H1 (cell line): ENCODE measurements at regions not wholly inside any gene's neighbourhood (a gene's known extent, or its start where the extent isn't known, plus 50 kb on each side); places are given as distances from the start of the nearest gene placed in this dataset.

Source experiments
- CTCF ChIA-PET: fragments of 300-600 bp; sonication (Branson Sonifier 250); formaldehyde crosslinking; loops from one replicate; lab custom pipeline; 2021; ENCODE audit not compliant: partially characterized antibody; lab: Charles Lee
- POLR2A ChIA-PET: fragments of 300-600 bp; sonication (Branson Sonifier 250); formaldehyde crosslinking; loops from one replicate; lab custom pipeline; 2021; ENCODE audit warnings: inconsistent platforms; ENCODE audit not compliant: partially characterized antibody; lab: Charles Lee
- DNase-seq, 2 experiments: peaks; one replicate each; pipeline versions ENCODE4 v3.0.0 to v3.0.0-alpha.2; 2010 to 2022; ENCODE audit warnings: low spot score in 2 of 2, low read depth in 1 of 2, mixed read lengths in 1 of 2
- FAIRE-seq: peaks from 2 replicates; lab custom pipeline; 2011; peaks lifted over from hg19 to GRCh38; lab: Jason Lieb, UNC
- H2AFZ ChIP-seq: 2 replicates; pipeline ENCODE4 v1.8.1; 2012; ENCODE audit warnings: low read length, inconsistent platforms
- H2AK5ac ChIP-seq: 2 replicates; pipeline ENCODE4 v1.6.1; 2013; ENCODE audit warnings: low read depth, low read length
- H2BK120ac ChIP-seq: replicated peaks from 2 replicates; pipeline ENCODE3; 2013; ENCODE audit warnings: low read depth, low read length, inconsistent platforms
- H2BK12ac ChIP-seq: 2 replicates; pipeline ENCODE4 v1.6.1; 2013; ENCODE audit warnings: low read depth, low read length
- H2BK15ac ChIP-seq: 2 replicates; pipeline ENCODE4 v1.6.1; 2013; ENCODE audit warnings: low read length
- H2BK20ac ChIP-seq: 2 replicates; pipeline ENCODE4 v1.6.1; 2013; ENCODE audit warnings: low read length
- H2BK5ac ChIP-seq: 2 replicates; pipeline ENCODE4 v1.6.1; 2013; ENCODE audit warnings: low read depth, low read length
- H3K14ac ChIP-seq: 2 replicates; pipeline ENCODE4 v1.6.1; 2013; ENCODE audit warnings: inconsistent platforms; ENCODE audit not compliant: insufficient read length
- H3K18ac ChIP-seq: 2 replicates; pipeline ENCODE4 v1.6.1; 2013; ENCODE audit warnings: low read length; ENCODE audit errors: extremely low read depth
- H3K23ac ChIP-seq: 2 replicates; pipeline ENCODE4 v1.6.1; 2013; ENCODE audit warnings: inconsistent platforms; ENCODE audit not compliant: insufficient read length
- H3K23me2 ChIP-seq: 2 replicates; pipeline ENCODE4 v1.6.1; 2013; ENCODE audit warnings: low read depth, low read length
- H3K27ac ChIP-seq: 2 replicates; pipeline ENCODE4 v1.6.1; 2011; ENCODE audit warnings: low read depth, low read length, inconsistent platforms
- H3K27me3 ChIP-seq, 4 experiments: replicated peaks in 1 of 4; 1 replicate in 1 of 4; 2 replicates in 3 of 4; pipeline versions ENCODE4 v1.6.1 to v1.8.1; 2011 to 2013; ENCODE audit warnings: low read length in 3 of 4, mild to moderate bottlenecking in 3 of 4, inconsistent platforms in 2 of 4, mixed read lengths in 2 of 4, moderate library complexity in 1 of 4; ENCODE audit not compliant: control insufficient read depth in 3 of 4, insufficient read depth in 3 of 4; ENCODE audit errors: extremely low read depth in 1 of 4
- H3K36me3 ChIP-seq, 4 experiments: 2 replicates each; pipeline versions ENCODE4 v1.6.1 to v1.8.1; 2011 to 2013; ENCODE audit warnings: mild to moderate bottlenecking in 4 of 4, low read length in 3 of 4, moderate library complexity in 2 of 4, control low read depth in 1 of 4, inconsistent platforms in 1 of 4; ENCODE audit not compliant: insufficient read depth in 4 of 4, control insufficient read depth in 2 of 4
- H3K4ac ChIP-seq: replicated peaks from 2 replicates; pipeline ENCODE3; 2013; ENCODE audit warnings: low read length, low read depth, mixed read lengths, inconsistent platforms; ENCODE audit not compliant: insufficient read length
- H3K4me1 ChIP-seq, 4 experiments: replicated peaks in 1 of 4; 1 replicate in 1 of 4; 2 replicates in 3 of 4; pipeline versions ENCODE4 v1.6.1 to v1.8.1; 2011 to 2013; ENCODE audit warnings: low read length in 3 of 4, inconsistent platforms in 2 of 4, mixed read lengths in 1 of 4; ENCODE audit not compliant: insufficient read depth in 4 of 4, control insufficient read depth in 3 of 4
- H3K4me2 ChIP-seq, 2 experiments: 2 replicates each; pipeline versions ENCODE4 v1.6.1 to v1.8.1; 2011 to 2013; ENCODE audit warnings: low read depth in 2 of 2, low read length in 2 of 2, control low read depth in 1 of 2, inconsistent platforms in 1 of 2, mild to moderate bottlenecking in 1 of 2; ENCODE audit not compliant: insufficient read depth in 1 of 2
- H3K4me3 ChIP-seq, 4 experiments: fragments of 200-600, 300-600 bp in 1 of 4; sonication (generic), shearing (Covaris generic), sonication (Bioruptor Twin) in 1 of 4; 2 replicates each; pipeline versions ENCODE4 v1.5.1 to v1.8.1; 2011 to 2016; ENCODE audit warnings: low read length in 4 of 4, low read depth in 3 of 4, control low read depth in 2 of 4, inconsistent platforms in 2 of 4, mild to moderate bottlenecking in 2 of 4, mixed read lengths in 1 of 4, moderate library complexity in 1 of 4; ENCODE audit not compliant: insufficient read depth in 2 of 4; ENCODE audit errors: extremely low read depth in 1 of 4
- H3K56ac ChIP-seq: replicated peaks from 2 replicates; pipeline ENCODE3; 2013; ENCODE audit warnings: low read depth, mild to moderate bottlenecking, mixed read lengths, low read length, inconsistent platforms; ENCODE audit not compliant: insufficient read length
- H3K79me1 ChIP-seq: 2 replicates; pipeline ENCODE4 v1.6.1; 2013; ENCODE audit warnings: low read depth, low read length, control low read depth
- H3K79me2 ChIP-seq, 2 experiments: 2 replicates each; pipeline versions ENCODE4 v1.6.1 to v1.8.1; 2012 to 2013; ENCODE audit warnings: low read length in 2 of 2, mild to moderate bottlenecking in 2 of 2, inconsistent platforms in 1 of 2; ENCODE audit not compliant: insufficient read depth in 2 of 2, control insufficient read depth in 1 of 2
- H3K9ac ChIP-seq, 4 experiments: replicated peaks in 1 of 4; 1 replicate in 1 of 4; 2 replicates in 3 of 4; pipeline versions ENCODE4 v1.6.1 to v1.8.1; 2011 to 2013; ENCODE audit warnings: low read depth in 3 of 4, low read length in 3 of 4, control low read depth in 2 of 4, mild to moderate bottlenecking in 2 of 4, moderate library complexity in 2 of 4, inconsistent platforms in 1 of 4; ENCODE audit errors: extremely low read depth in 1 of 4
- H3K9me3 ChIP-seq, 2 experiments: 2 replicates each; pipeline versions ENCODE4 v1.6.1 to v1.8.1; 2012 to 2013; ENCODE audit warnings: mild to moderate bottlenecking in 2 of 2, moderate library complexity in 2 of 2, control low read depth in 1 of 2, inconsistent platforms in 1 of 2, low read depth in 1 of 2, low read length in 1 of 2, mixed read lengths in 1 of 2; ENCODE audit not compliant: insufficient read depth in 2 of 2
- H4K20me1 ChIP-seq, 2 experiments: replicated peaks in 1 of 2; 2 replicates each; pipeline versions ENCODE3 to v1.8.1; 2011 to 2013; ENCODE audit warnings: inconsistent platforms in 2 of 2, low read length in 2 of 2, mild to moderate bottlenecking in 1 of 2; ENCODE audit not compliant: insufficient read depth in 2 of 2, control insufficient read depth in 1 of 2
- H4K5ac ChIP-seq: 2 replicates; pipeline ENCODE4 v1.6.1; 2013; ENCODE audit warnings: low read length, low read depth, mixed read lengths, inconsistent platforms; ENCODE audit not compliant: insufficient read length
- H4K8ac ChIP-seq: 2 replicates; pipeline ENCODE4 v1.8.0; 2013; ENCODE audit warnings: mild to moderate bottlenecking, moderate library complexity, low read length, inconsistent platforms; ENCODE audit not compliant: insufficient read depth; ENCODE audit errors: extremely low read depth
- H4K91ac ChIP-seq: replicated peaks from 2 replicates; pipeline ENCODE3; 2013; ENCODE audit warnings: low read length, mixed read lengths, inconsistent platforms; ENCODE audit not compliant: insufficient read length
- CBX5 ChIP-seq: fragments of 300-800, 300-1000 bp; sonication (generic); IDR thresholded peaks from 2 replicates; pipeline ENCODE4 v1.7.1; 2016; ENCODE audit warnings: antibody characterized with exemption, low read length, low read depth
- CBX8 ChIP-seq: fragments of 300-800, 300-1000 bp; sonication (generic); IDR thresholded peaks from 2 replicates; pipeline ENCODE4 v1.7.1; 2016; ENCODE audit warnings: low read depth, low read length, borderline replicate concordance
- CEBPB ChIP-seq: IDR thresholded peaks from 2 replicates; pipeline ENCODE4 v1.6.1; 2012; ENCODE audit warnings: low read depth, low read length
- FOSL1 ChIP-seq: IDR thresholded peaks from 2 replicates; pipeline ENCODE4 v1.6.1; 2011; ENCODE audit warnings: mild to moderate bottlenecking, low read depth, low read length, moderate library complexity; ENCODE audit not compliant: insufficient read depth
- HDAC2 ChIP-seq, 2 experiments: fragments of 300-600 bp in 1 of 2; sonication (generic) in 1 of 2; IDR thresholded peaks; 2 replicates each; pipeline ENCODE4 v1.6.1; 2011 to 2012; ENCODE audit warnings: low read depth in 2 of 2, low read length in 2 of 2, mild to moderate bottlenecking in 2 of 2, moderate library complexity in 2 of 2, borderline replicate concordance in 1 of 2, inconsistent platforms in 1 of 2
- MAFK ChIP-seq: IDR thresholded peaks from 2 replicates; pipeline ENCODE4 v1.6.1; 2012; ENCODE audit warnings: low read depth, mild to moderate bottlenecking, improper control_type of control experiment, low read length
- SAP30 ChIP-seq: fragments of 300-600 bp; sonication (generic); IDR thresholded peaks from 2 replicates; pipeline ENCODE4 v1.7.1; 2012; ENCODE audit warnings: low read length, moderate library complexity, mild to moderate bottlenecking, inconsistent platforms; ENCODE audit not compliant: insufficient read depth, insufficient replicate concordance
- SIN3A ChIP-seq, 2 experiments: IDR thresholded peaks in 1 of 2; conservative IDR thresholded peaks in 1 of 2; 2 replicates each; pipeline ENCODE4 v1.6.1; 2011 to 2012; ENCODE audit warnings: low read length in 2 of 2, improper control_type of control experiment in 1 of 2, low read depth in 1 of 2, mild to moderate bottlenecking in 1 of 2
- ZNF274 ChIP-seq: IDR thresholded peaks from 2 replicates; pipeline ENCODE4 v1.7.0; 2012; ENCODE audit warnings: low read length, borderline replicate concordance; ENCODE audit errors: extremely low read depth
- WGBS, 2 experiments: shearing (Covaris generic) in 1 of 2; methylation state at CpG; one replicate each; pipeline versions ENCODE4 v1.1.6 to v1.1.7; 2013 to 2015; ENCODE audit warnings: low lambda C conversion rate in 2 of 2, mixed read lengths in 2 of 2, inconsistent platforms in 1 of 2, low coverage in 1 of 2, missing lambda C conversion rate in 1 of 2; ENCODE audit not compliant: insufficient replicate concordance in 2 of 2, insufficient coverage in 1 of 2, insufficient read length in 1 of 2; ENCODE audit errors: extremely low coverage in 1 of 2, missing lambda C conversion rate in 1 of 2; 5-methylcytosine and 5-hydroxymethylcytosine counted together

GRCh38 chr10:78702186-78702585, 366.6 kb upstream of the ZMIZ1 start:
- Histone ChIP-seq H3K9me3 (no peaks in the 10 kb centered on the region), H2AFZ (no peak overlapping the region), H3K23me2 (no peaks in the 10 kb centered on the region), H2AK5ac (no peak overlapping the region), H3K79me2 (no peaks in the 10 kb centered on the region), H3K79me1 (no peaks in the 10 kb centered on the region; the same call in 1 of the 2 replicates), H3K4me3 (no peak overlapping the region), H2BK120ac (no peak overlapping the region), H2BK20ac (no peak overlapping the region; the same call in 1 of the 2 replicates), H3K4me2 (no peak overlapping the region), H3K18ac (no peak overlapping the region), H3K9ac (no peak overlapping the region), H3K36me3 (no peaks in the 10 kb centered on the region), H4K20me1 (no peaks in the 10 kb centered on the region), H3K4me1 (no peaks in the 10 kb centered on the region), H3K14ac (no peak overlapping the region), H2BK15ac (0 out of 2 replicates have a peak overlapping the region, but pooled peaks have one; percentile 72), H2BK5ac (no peak overlapping the region), H4K5ac (no peak overlapping the region), H3K27me3 (no peaks in the 10 kb centered on the region), H4K91ac (peak overlapping the region; percentile 9), H3K4ac (no peak overlapping the region), H3K56ac (no peak overlapping the region), H2BK12ac (0 out of 2 replicates have a peak overlapping the region, but pooled peaks have one; percentile 82), H3K23ac (no peak overlapping the region), H4K8ac (no peak overlapping the region), H3K27ac (no peak overlapping the region)
- FAIRE-seq (no peak), DNase-seq (peak in 1 of 2 experiments; percentile 27)
- 82% methylated on average over 8 of the region's 8 CpGs; no CpG with 5 or more reads in 1 of the 2 experiments for WGBS, 2 experiments
- ChIA-PET CTCF (interaction anchor here (0.7 kb wide), 1 partner anchor 96 kb away, joined by 3 read pairs; no protein-coding TSS in a partner anchor), POLR2A (no interaction called here)
- TF ChIP-seq CEBPB, result no peak
- TF ChIP-seq CBX8, result no peak
- no peak for TF ChIP-seq SIN3A (conservative IDR thresholded peaks at IDR 0.05 in 1 of 2, IDR thresholded peaks at IDR 0.05 in 1 of 2; ENCODE audit: low read depth in 1 of 2, low read length in 2 of 2)
- TF ChIP-seq HDAC2 (IDR thresholded peaks at IDR 0.05; ENCODE audit: borderline replicate concordance in 1 of 2, low read depth in 2 of 2, low read length in 2 of 2), result no peak
- TF ChIP-seq CBX5, result no peak
- TF ChIP-seq MAFK, result no peak
- no peak for TF ChIP-seq SAP30
- no peak for TF ChIP-seq ZNF274
- TF ChIP-seq FOSL1, result no peak
